ENCODE measurements at regions not wholly inside any gene's neighbourhood (a gene's known extent, or its start where the extent isn't known, plus 50 kb on each side); places are given as distances from the start of the nearest gene placed in this dataset.

GRCh38 chr12:94749455-94749854, 99.1 kb upstream of the TMCC3 start:
- no peak for DNase-seq
- Histone ChIP-seq H3K27ac (no peak overlapping the region), H3K4me3 (no peak overlapping the region), H3K9me3 (no peaks in the 10 kb centered on the region), H3K36me3 (no peaks in the 10 kb centered on the region), H3K4me1 (no peaks in the 10 kb centered on the region), H3K27me3 (no peaks in the 10 kb centered on the region)
- 94% methylated on average over 7 of the region's 7 CpGs for WGBS, 2 donors
- no peak for TF ChIP-seq POLR2AphosphoS5 (IDR thresholded peaks at IDR 0.05)
- TF ChIP-seq POLR2A (IDR thresholded peaks at IDR 0.05), result no peak
- TF ChIP-seq EP300 (IDR thresholded peaks at IDR 0.05), result no peak
- TF ChIP-seq CTCF (IDR thresholded peaks at IDR 0.05), result no peak
- intact Hi-C loops (cut with DNase I), result no loop called here

DNA sequence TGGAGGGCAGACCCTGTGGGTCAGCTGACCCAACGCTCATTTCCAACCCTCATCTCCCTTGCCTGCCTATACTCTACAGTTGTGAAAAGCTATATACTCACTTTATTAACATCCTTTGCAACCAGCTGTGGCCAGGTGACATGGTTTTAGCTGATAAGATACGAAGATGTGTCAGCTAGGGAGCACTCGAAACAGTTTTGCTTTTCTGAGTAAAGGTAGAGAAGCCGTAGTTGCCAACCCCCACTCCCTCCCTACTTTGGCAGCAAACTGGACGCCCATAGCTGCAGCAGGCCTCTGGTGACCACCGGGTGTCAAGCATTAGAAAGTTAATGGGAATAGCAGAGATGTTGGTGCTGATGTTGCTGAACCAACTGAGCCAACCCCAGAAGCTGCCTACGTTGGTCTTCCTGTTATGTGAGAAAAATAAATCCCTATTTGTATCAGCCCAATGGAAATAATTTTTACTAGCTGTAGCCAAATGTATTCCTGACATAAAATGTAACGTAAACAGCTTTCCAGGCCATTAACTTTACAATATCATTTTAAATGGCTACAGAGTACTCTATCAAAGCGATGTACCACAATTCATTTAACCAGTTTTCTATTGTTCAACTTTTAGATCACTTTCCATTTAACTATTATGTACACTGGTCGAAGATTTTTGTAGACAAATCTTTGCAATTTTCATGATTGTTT, 98.5 kb upstream of the TMCC3 start:
- H3K9me3 ChIP-seq, result no peaks in the 10 kb centered on the region
- H3K4me3 ChIP-seq, result no peak overlapping the region
- no peak for DNase-seq
- H3K4me1 ChIP-seq, result no peaks in the 10 kb centered on the region
- TF ChIP-seq EP300 (IDR thresholded peaks at IDR 0.05) (no peak), POLR2AphosphoS5 (IDR thresholded peaks at IDR 0.05) (no peak), POLR2A (IDR thresholded peaks at IDR 0.05) (no peak), CTCF (IDR thresholded peaks at IDR 0.05) (no peak)
- 83 to 84% methylated on average over 10 of the region's 10 CpGs for WGBS, 2 donors
- H3K36me3 ChIP-seq, result no peaks in the 10 kb centered on the region
- intact Hi-C loops (cut with DNase I), result no loop called here
- no peaks in the 10 kb centered on the region for H3K27me3 ChIP-seq
- no peak overlapping the region for H3K27ac ChIP-seq

GRCh38 chr12:94745562-94745961, 95.2 kb upstream of the TMCC3 start:
- WGBS, 2 donors, result 86% methylated on average over 4 of the region's 4 CpGs
- TF ChIP-seq POLR2A (IDR thresholded peaks at IDR 0.05), result no peak
- no peak for TF ChIP-seq EP300 (IDR thresholded peaks at IDR 0.05)
- no peak for TF ChIP-seq POLR2AphosphoS5 (IDR thresholded peaks at IDR 0.05)
- TF ChIP-seq CTCF (IDR thresholded peaks at IDR 0.05), result no peak
- no peaks in the 10 kb centered on the region for H3K9me3 ChIP-seq
- DNase-seq, result no peak
- no peaks in the 10 kb centered on the region for H3K36me3 ChIP-seq
- H3K4me3 ChIP-seq, result no peak overlapping the region
- H3K27ac ChIP-seq, result no peak overlapping the region
- no peaks in the 10 kb centered on the region for H3K27me3 ChIP-seq
- no peaks in the 10 kb centered on the region for H3K4me1 ChIP-seq
- intact Hi-C loops (cut with DNase I), result no loop called here

GRCh38 chr12:94743174-94743573, 92.8 kb upstream of the TMCC3 start:
- intact Hi-C loops (cut with DNase I), result no loop called here
- no peaks in the 10 kb centered on the region for H3K27me3 ChIP-seq
- no peaks in the 10 kb centered on the region for H3K9me3 ChIP-seq
- DNase-seq, result no peak
- no peaks in the 10 kb centered on the region for H3K4me1 ChIP-seq
- H3K36me3 ChIP-seq, result no peaks in the 10 kb centered on the region
- no peak overlapping the region for H3K4me3 ChIP-seq
- no peak overlapping the region for H3K27ac ChIP-seq
- TF ChIP-seq POLR2AphosphoS5 (IDR thresholded peaks at IDR 0.05), result no peak
- no peak for TF ChIP-seq POLR2A (IDR thresholded peaks at IDR 0.05)
- 74 to 76% methylated on average over 3 of the region's 3 CpGs for WGBS, 2 donors

DNA sequence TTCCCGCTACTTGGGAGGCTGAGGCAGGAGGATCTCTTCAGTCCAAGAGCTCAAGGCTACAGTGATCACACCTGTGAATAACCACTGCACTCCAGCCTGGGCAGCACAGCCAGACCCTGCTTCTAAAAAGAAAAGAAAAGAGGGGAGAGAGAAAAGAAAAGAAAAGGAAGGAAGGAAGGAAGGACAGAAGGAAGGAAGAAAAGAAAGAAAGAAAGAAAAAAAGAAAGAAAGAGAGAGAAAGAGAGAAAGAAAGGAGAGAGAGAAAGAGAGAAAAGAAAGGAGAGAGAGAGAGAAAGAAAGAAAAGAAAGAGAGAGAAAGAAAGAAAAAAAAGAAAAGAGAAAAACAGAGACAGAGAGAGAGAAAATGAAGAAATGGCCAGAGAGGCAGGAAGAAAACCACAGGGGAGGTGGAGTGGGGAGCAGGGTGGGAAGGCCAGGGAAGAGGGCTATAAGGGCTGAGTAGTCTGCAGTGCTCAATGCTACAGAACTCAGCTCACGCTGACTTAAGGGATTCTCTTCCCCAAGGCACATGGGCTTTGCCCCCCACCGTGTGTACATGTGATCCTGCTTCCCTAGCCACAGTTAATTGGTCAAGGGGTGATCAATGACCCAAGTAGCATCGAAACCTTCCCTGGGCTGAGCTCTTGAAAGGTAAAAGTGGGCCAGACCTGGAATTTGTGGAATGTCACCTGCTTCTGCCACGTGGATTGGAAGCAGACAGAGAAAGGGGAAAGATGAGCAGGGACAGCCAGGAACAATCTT, 90.4 kb upstream of the TMCC3 start:
- WGBS, 2 donors, result 66 to 79% methylated on average over 5 of the region's 5 CpGs

More for the DNA sequence above, 90.4 kb upstream of the TMCC3 start:
- no peak overlapping the region for H3K4me3 ChIP-seq
- H3K9me3 ChIP-seq, result no peaks in the 10 kb centered on the region
- H3K27ac ChIP-seq, result no peak overlapping the region
- TF ChIP-seq POLR2AphosphoS5 (IDR thresholded peaks at IDR 0.05) (no peak), CTCF (IDR thresholded peaks at IDR 0.05) (no peak), POLR2A (IDR thresholded peaks at IDR 0.05) (no peak), EP300 (IDR thresholded peaks at IDR 0.05) (no peak)
- intact Hi-C loops (cut with DNase I), result no loop called here
- no peaks in the 10 kb centered on the region for H3K4me1 ChIP-seq
- DNase-seq, result no peak
- H3K27me3 ChIP-seq, result no peaks in the 10 kb centered on the region
- no peaks in the 10 kb centered on the region for H3K36me3 ChIP-seq
